Aorta (tissue), 5 donors: ENCODE measurements at regions not wholly inside any gene's neighbourhood (a gene's known extent, or its start where the extent isn't known, plus 50 kb on each side); places are given as distances from the start of the nearest gene placed in this dataset.

Experiments
- ATAC-seq: fragments of 200-7000 bp; cut with Tn5 transposase; one replicate; pipeline ENCODE4 v1.9.1; 2022; ENCODE audit warnings: moderate library complexity; ENCODE audit not compliant: low FRiP score
- DNase-seq, 2 donors: peaks; one replicate each; pipeline ENCODE4 v3.0.0-alpha.2; 2020
- H3K27ac ChIP-seq, 2 donors: one replicate each; pipeline ENCODE4 v1.5.1; 2013; ENCODE audit warnings: low read length in 2 of 2, mild to moderate bottlenecking in 2 of 2, moderate library complexity in 2 of 2, control low read depth in 1 of 2, inconsistent platforms in 1 of 2, low read depth in 1 of 2
- H3K27me3 ChIP-seq, 2 donors: one replicate each; pipeline ENCODE4 v1.6.1; 2013; ENCODE audit warnings: control low read depth in 1 of 2, low read length in 1 of 2, mild to moderate bottlenecking in 1 of 2, moderate library complexity in 1 of 2; ENCODE audit not compliant: insufficient read depth in 2 of 2, control insufficient read depth in 1 of 2
- H3K36me3 ChIP-seq, 2 donors: one replicate each; pipeline ENCODE4 v1.6.1; 2013; ENCODE audit warnings: control low read depth in 1 of 2, low read length in 1 of 2, mild to moderate bottlenecking in 1 of 2; ENCODE audit not compliant: insufficient read depth in 2 of 2, control insufficient read depth in 1 of 2
- H3K4me1 ChIP-seq, 2 donors: one replicate each; pipeline ENCODE4 v1.6.1; 2013; ENCODE audit warnings: low read length in 2 of 2, control low read depth in 1 of 2, mild to moderate bottlenecking in 1 of 2, moderate library complexity in 1 of 2; ENCODE audit not compliant: insufficient read depth in 2 of 2, control insufficient read depth in 1 of 2
- H3K4me3 ChIP-seq, 2 donors: one replicate each; pipeline ENCODE4 v1.5.1; 2013; ENCODE audit warnings: low read length in 2 of 2, control low read depth in 1 of 2, mild to moderate bottlenecking in 1 of 2
- H3K9me3 ChIP-seq: one replicate; pipeline ENCODE4 v1.6.1; 2013; ENCODE audit warnings: mild to moderate bottlenecking, low read length; ENCODE audit not compliant: control insufficient read depth
- WGBS, 2 donors: extraction: QIAGEN DNeasy Blood & Tissue Kit; methylation state at CpG; one replicate each; pipeline ENCODE4 v1.1.7; 2013; 5-methylcytosine and 5-hydroxymethylcytosine counted together
- intact Hi-C, 2 donors: fragments of 100-400 bp; cut with DNase I; formaldehyde crosslinking; loops; one replicate each; pipeline versions ENCODE4 v1.14.2 to v1.15.0; 2022
- donor health status: healthy with polysubstance abuse.
- donor health status: Bipolar disorder and iron deficiency.
- donor health status: DM: no; HTN: no; CAD: no.
- donor health status: DM: no; HTN: no; CAD: no.
- donor health status: DM: yes; HTN: yes; CAD: no.

GRCh38 chr16:13766334-13766733, 153.6 kb upstream of the ERCC4 start:
- Histone ChIP-seq H3K36me3 (no peaks in the 10 kb centered on the region), H3K27ac (no peak overlapping the region), H3K9me3 (no peaks in the 10 kb centered on the region), H3K4me1 (no peaks in the 10 kb centered on the region), H3K4me3 (no peak overlapping the region), H3K27me3 (no peaks in the 10 kb centered on the region)
- 95 to 100% methylated on average over 2 of the region's 2 CpGs for WGBS, 2 donors
- DNase-seq (no peak), ATAC-seq (no peak)
- intact Hi-C loops, result loop anchor here in 1 of 2 donors (5.0 kb wide), 2 partner anchors 106 to 869 kb away; no protein-coding TSS in a partner anchor

GRCh38 chr16:13767215-13767614, 152.7 kb upstream of the ERCC4 start:
- Histone ChIP-seq H3K36me3 (no peaks in the 10 kb centered on the region), H3K4me1 (no peaks in the 10 kb centered on the region), H3K4me3 (no peak overlapping the region), H3K9me3 (no peaks in the 10 kb centered on the region), H3K27ac (no peak overlapping the region), H3K27me3 (no peaks in the 10 kb centered on the region)
- intact Hi-C loops, result loop anchor here in 1 of 2 donors (5.0 kb wide), 2 partner anchors 105 to 870 kb away; no protein-coding TSS in a partner anchor
- ATAC-seq (no peak), DNase-seq (no peak)
- 26 to 30% methylated on average over 7 of the region's 7 CpGs for WGBS, 2 donors

GRCh38 chr16:13768471-13768870, 151.5 kb upstream of the ERCC4 start:
- H3K4me3 ChIP-seq, result no peak overlapping the region
- no peak for DNase-seq
- H3K9me3 ChIP-seq, result no peaks in the 10 kb centered on the region
- ATAC-seq, result no peak
- H3K36me3 ChIP-seq, result no peaks in the 10 kb centered on the region
- H3K27ac ChIP-seq, result no peak overlapping the region
- WGBS, 2 donors, result 82 to 88% methylated on average over 4 of the region's 4 CpGs
- no peaks in the 10 kb centered on the region for H3K27me3 ChIP-seq
- intact Hi-C loops, result loop anchor here in 1 of 2 donors (5.0 kb wide), 2 partner anchors 104 to 871 kb away; no protein-coding TSS in a partner anchor
- no peaks in the 10 kb centered on the region for H3K4me1 ChIP-seq

- 97 to 99% methylated on average over 5 of the region's 5 CpGs for WGBS, 2 donors
- H3K4me1 ChIP-seq, result no peaks in the 10 kb centered on the region
- no peaks in the 10 kb centered on the region for H3K9me3 ChIP-seq
- intact Hi-C loops, result no loop called here
- H3K4me3 ChIP-seq, result no peak overlapping the region
- H3K27me3 ChIP-seq, result no peaks in the 10 kb centered on the region
- H3K36me3 ChIP-seq, result no peaks in the 10 kb centered on the region
- ATAC-seq (no peak), DNase-seq (no peak)
- H3K27ac ChIP-seq, result no peak overlapping the region
Measured at GRCh38 chr16:13770436-13770835, 149.5 kb upstream of the ERCC4 start.

- DNase-seq (no peak), ATAC-seq (no peak)
- Histone ChIP-seq H3K27ac (no peak overlapping the region), H3K9me3 (no peaks in the 10 kb centered on the region), H3K4me1 (no peaks in the 10 kb centered on the region), H3K27me3 (no peaks in the 10 kb centered on the region), H3K36me3 (no peaks in the 10 kb centered on the region), H3K4me3 (no peak overlapping the region)
- intact Hi-C loops, result no loop called here
- 93 to 94% methylated on average over 1 of the region's 1 CpG for WGBS, 2 donors
Measured at GRCh38 chr16:13772782-13773181, 147.2 kb upstream of the ERCC4 start.

- Histone ChIP-seq H3K27me3 (no peaks in the 10 kb centered on the region), H3K4me3 (no peak overlapping the region), H3K4me1 (peaks cover 0 to 4% of the 10 kb centered on the region in 2 donors), H3K27ac (no peak overlapping the region), H3K9me3 (no peaks in the 10 kb centered on the region), H3K36me3 (no peaks in the 10 kb centered on the region)
- intact Hi-C loops, result no loop called here
- DNase-seq (no peak), ATAC-seq (no peak)
- 86 to 88% methylated on average over 11 to 12 of the region's 12 CpGs for WGBS, 2 donors
Measured at GRCh38 chr16:13779676-13780075, 140.3 kb upstream of the ERCC4 start.

- H3K4me3 ChIP-seq, result no peak overlapping the region
- no peaks in the 10 kb centered on the region for H3K9me3 ChIP-seq
- intact Hi-C loops, result no loop called here
- H3K36me3 ChIP-seq, result no peaks in the 10 kb centered on the region
- ATAC-seq, result no peak
- 52 to 54% methylated on average over 7 of the region's 7 CpGs for whole genome bisulfite sequencing, 2 donors
- H3K27me3 ChIP-seq, result no peaks in the 10 kb centered on the region
- DNase-seq, result no peak
- peaks cover 0 to 4% of the 10 kb centered on the region in 2 donors for H3K4me1 ChIP-seq
- H3K27ac ChIP-seq, result no peak overlapping the region
Measured at GRCh38 chr16:13780406-13781168, 139.4 kb upstream of the ERCC4 start.

- ATAC-seq (no peak), DNase-seq (no peak)
- WGBS, 2 donors, result 89 to 92% methylated on average over 7 of the region's 7 CpGs
- H3K4me1 ChIP-seq, result peaks cover 0 to 4% of the 10 kb centered on the region in 2 donors
- no peak overlapping the region for H3K27ac ChIP-seq
- no peaks in the 10 kb centered on the region for H3K27me3 ChIP-seq
- no peak overlapping the region for H3K4me3 ChIP-seq
- H3K36me3 ChIP-seq, result no peaks in the 10 kb centered on the region
- intact Hi-C loops, result no loop called here
- H3K9me3 ChIP-seq, result no peaks in the 10 kb centered on the region
Measured at GRCh38 chr16:13781169-13781564, 138.8 kb upstream of the ERCC4 start.
